ENCODE measurements at regions not wholly inside any gene's neighbourhood (a gene's known extent, or its start where the extent isn't known, plus 50 kb on each side); places are given as distances from the start of the nearest gene placed in this dataset.

DNA sequence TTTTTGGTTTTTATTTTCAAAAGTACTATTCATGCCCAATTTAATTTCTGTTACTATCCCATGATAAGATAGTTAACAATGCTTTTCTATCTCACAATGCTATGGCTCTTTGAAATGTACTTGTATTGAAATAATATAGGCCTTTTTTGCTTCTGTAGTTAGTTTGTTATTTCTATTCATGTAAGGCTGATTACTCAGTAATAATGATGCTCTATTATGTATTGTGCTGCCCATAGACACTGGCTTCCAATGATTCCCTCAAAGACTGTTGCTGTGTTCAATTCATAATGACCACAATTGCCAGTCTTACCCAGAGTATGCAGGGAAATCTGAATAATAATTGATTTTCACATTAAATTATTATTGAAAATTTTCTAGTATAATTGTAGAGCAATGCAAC lies 155.5 kb upstream of the POT1 start:
- no peak overlapping the region for H3K27ac ChIP-seq
- H3K4me3 ChIP-seq = no peak overlapping the region
- no peaks in the 10 kb centered on the region for H3K9me3 ChIP-seq
- DNase-seq (no peak), ATAC-seq (no peak)
- no peaks in the 10 kb centered on the region for H3K27me3 ChIP-seq
- TF ChIP-seq, protein P1, sequence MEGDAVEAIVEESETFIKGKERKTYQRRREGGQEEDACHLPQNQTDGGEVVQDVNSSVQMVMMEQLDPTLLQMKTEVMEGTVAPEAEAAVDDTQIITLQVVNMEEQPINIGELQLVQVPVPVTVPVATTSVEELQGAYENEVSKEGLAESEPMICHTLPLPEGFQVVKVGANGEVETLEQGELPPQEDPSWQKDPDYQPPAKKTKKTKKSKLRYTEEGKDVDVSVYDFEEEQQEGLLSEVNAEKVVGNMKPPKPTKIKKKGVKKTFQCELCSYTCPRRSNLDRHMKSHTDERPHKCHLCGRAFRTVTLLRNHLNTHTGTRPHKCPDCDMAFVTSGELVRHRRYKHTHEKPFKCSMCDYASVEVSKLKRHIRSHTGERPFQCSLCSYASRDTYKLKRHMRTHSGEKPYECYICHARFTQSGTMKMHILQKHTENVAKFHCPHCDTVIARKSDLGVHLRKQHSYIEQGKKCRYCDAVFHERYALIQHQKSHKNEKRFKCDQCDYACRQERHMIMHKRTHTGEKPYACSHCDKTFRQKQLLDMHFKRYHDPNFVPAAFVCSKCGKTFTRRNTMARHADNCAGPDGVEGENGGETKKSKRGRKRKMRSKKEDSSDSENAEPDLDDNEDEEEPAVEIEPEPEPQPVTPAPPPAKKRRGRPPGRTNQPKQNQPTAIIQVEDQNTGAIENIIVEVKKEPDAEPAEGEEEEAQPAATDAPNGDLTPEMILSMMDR (IDR thresholded peaks at IDR 0.05 in 4 of 5, conservative IDR thresholded peaks at IDR 0.05 in 1 of 5) = no peak
- no peak for TF ChIP-seq POLR2A (IDR thresholded peaks at IDR 0.05)
- in situ Hi-C loops (cut with MboI; ENCODE audit: low sequenced_read_pairs in 4 of 4) (no loop called here), intact Hi-C loops (cut with DNase I; ENCODE audit: low total_unique reads) (no loop called here)
- H3K4me1 ChIP-seq = no peaks in the 10 kb centered on the region
- H3K36me3 ChIP-seq = no peaks in the 10 kb centered on the region

DNA sequence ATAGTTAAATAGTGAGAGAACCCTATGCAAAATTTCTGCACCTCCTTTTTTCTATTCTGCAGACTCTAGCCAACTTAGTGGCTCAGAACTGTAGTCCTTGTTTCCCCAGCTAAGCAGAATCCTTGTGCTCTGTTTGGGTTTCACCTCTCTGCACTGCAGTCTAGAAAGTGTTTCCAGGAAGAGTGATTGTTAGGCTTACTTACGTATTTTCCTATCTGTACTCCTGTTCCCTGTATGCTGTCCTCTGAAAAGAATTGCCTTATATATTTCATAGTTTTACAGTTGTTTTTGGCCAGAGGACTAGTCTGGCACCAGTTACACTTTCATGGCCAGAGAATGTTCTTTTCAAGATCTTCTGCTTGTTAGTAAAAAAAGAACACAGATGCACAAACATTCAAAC lies 154.6 kb upstream of the POT1 start:
- ATAC-seq = no peak
- DNase-seq = no peak
- intact Hi-C loops (cut with DNase I; ENCODE audit: low total_unique reads) = no loop called here
- Histone ChIP-seq H3K27me3 (no peaks in the 10 kb centered on the region), H3K36me3 (no peaks in the 10 kb centered on the region), H3K4me3 (no peak overlapping the region), H3K4me1 (no peaks in the 10 kb centered on the region), H3K27ac (no peak overlapping the region), H3K9me3 (no peaks in the 10 kb centered on the region)
- in situ Hi-C loops (cut with MboI; ENCODE audit: low sequenced_read_pairs in 4 of 4) = no loop called here
- no peak for TF ChIP-seq POLR2A (IDR thresholded peaks at IDR 0.05)
- TF ChIP-seq, protein P1 (IDR thresholded peaks at IDR 0.05 in 4 of 5, conservative IDR thresholded peaks at IDR 0.05 in 1 of 5) = no peak

DNA sequence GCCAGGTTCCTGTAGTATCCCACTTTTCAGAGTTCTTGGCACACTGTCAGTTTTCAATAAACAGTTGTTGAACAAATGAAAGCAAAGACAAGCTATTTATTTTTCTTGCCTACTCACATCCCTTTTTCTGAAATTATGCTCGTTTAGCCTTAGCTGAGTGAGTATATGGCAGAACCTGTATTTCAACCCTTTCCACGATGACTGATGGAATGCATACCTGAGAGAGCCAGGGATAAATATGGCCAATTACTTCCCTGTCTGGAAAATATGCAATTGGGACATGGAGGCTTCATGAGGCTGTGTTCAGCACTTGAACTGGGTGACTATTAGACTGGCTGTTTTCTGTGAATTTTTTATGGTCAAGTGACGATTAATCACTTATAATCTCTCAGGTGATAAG lies 144.5 kb upstream of the POT1 start:
- Histone ChIP-seq H3K27me3 (no peaks in the 10 kb centered on the region), H3K4me1 (no peaks in the 10 kb centered on the region), H3K9me3 (no peaks in the 10 kb centered on the region), H3K4me3 (no peak overlapping the region), H3K36me3 (no peaks in the 10 kb centered on the region), H3K27ac (no peak overlapping the region)
- TF ChIP-seq, protein P1 (IDR thresholded peaks at IDR 0.05 in 4 of 5, conservative IDR thresholded peaks at IDR 0.05 in 1 of 5) = no peak
- no peak for TF ChIP-seq POLR2A (IDR thresholded peaks at IDR 0.05)
- intact Hi-C loops (cut with DNase I; ENCODE audit: low total_unique reads) (no loop called here), in situ Hi-C loops (cut with MboI; ENCODE audit: low sequenced_read_pairs in 4 of 4) (no loop called here)
- ATAC-seq (no peak), DNase-seq (no peak)

DNA sequence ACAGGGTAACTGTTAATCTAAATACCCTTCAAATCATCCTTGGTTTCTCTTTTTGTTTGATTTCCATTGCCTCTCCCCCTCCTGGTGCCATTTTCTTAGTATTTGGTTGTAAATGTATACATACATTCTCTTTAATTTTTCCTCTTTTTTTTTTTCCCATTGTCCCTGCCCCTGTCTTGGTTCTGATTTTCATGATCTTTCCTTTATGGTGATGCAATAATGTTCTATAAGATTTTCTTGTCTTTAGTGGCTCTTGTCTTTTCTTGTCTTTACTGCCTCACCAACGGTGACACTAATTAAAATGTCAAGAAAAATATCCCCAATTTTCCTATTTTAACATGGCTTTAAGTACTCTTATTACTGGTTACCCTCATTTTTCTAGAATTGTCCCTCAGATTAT lies 135.9 kb upstream of the POT1 start:
- no peak for TF ChIP-seq POLR2A (IDR thresholded peaks at IDR 0.05)
- TF ChIP-seq, protein P1 (IDR thresholded peaks at IDR 0.05 in 4 of 5, conservative IDR thresholded peaks at IDR 0.05 in 1 of 5) = no peak
- H3K27ac ChIP-seq = no peak overlapping the region
- H3K27me3 ChIP-seq = no peaks in the 10 kb centered on the region
- DNase-seq (no peak), ATAC-seq (no peak)
- intact Hi-C loops (cut with DNase I; ENCODE audit: low total_unique reads) (no loop called here), in situ Hi-C loops (cut with MboI; ENCODE audit: low sequenced_read_pairs in 4 of 4) (no loop called here)
- no peaks in the 10 kb centered on the region for H3K36me3 ChIP-seq
- no peak overlapping the region for H3K4me3 ChIP-seq
- no peaks in the 10 kb centered on the region for H3K4me1 ChIP-seq
- no peaks in the 10 kb centered on the region for H3K9me3 ChIP-seq

DNA sequence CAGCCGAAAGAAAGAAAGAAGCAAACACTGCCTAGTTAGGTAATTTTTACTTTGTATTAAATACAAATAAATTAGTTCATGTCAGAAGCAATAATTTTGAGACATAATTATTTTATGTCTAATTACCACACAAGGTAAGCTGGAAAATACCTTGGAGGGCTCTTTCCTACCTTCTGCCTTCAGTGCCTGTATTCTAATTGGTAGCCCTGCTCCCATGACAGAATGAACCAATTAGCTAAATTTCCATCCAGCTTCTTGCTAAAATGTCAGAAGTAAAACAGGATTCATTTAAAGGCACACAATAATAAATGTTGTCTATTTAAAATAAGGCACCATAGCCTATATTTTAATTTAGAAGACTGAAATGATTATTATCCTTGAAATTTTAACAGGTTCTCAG lies 135.4 kb upstream of the POT1 start:
- H3K36me3 ChIP-seq = no peaks in the 10 kb centered on the region
- no peak for TF ChIP-seq POLR2A (IDR thresholded peaks at IDR 0.05)
- TF ChIP-seq, protein P1 (IDR thresholded peaks at IDR 0.05 in 4 of 5, conservative IDR thresholded peaks at IDR 0.05 in 1 of 5) = no peak
- ATAC-seq = no peak
- in situ Hi-C loops (cut with MboI; ENCODE audit: low sequenced_read_pairs in 4 of 4) (no loop called here), intact Hi-C loops (cut with DNase I; ENCODE audit: low total_unique reads) (no loop called here)
- H3K4me3 ChIP-seq = no peak overlapping the region
- H3K9me3 ChIP-seq = no peaks in the 10 kb centered on the region
- no peak for DNase-seq
- H3K27me3 ChIP-seq = no peaks in the 10 kb centered on the region
- H3K27ac ChIP-seq = no peak overlapping the region
- H3K4me1 ChIP-seq = no peaks in the 10 kb centered on the region

Data from gastrocnemius medialis (tissue), 4 donors.